ENCODE measurements at regions not wholly inside any gene's neighbourhood (a gene's known extent, or its start where the extent isn't known, plus 50 kb on each side); places are given as distances from the start of the nearest gene placed in this dataset.

DNA sequence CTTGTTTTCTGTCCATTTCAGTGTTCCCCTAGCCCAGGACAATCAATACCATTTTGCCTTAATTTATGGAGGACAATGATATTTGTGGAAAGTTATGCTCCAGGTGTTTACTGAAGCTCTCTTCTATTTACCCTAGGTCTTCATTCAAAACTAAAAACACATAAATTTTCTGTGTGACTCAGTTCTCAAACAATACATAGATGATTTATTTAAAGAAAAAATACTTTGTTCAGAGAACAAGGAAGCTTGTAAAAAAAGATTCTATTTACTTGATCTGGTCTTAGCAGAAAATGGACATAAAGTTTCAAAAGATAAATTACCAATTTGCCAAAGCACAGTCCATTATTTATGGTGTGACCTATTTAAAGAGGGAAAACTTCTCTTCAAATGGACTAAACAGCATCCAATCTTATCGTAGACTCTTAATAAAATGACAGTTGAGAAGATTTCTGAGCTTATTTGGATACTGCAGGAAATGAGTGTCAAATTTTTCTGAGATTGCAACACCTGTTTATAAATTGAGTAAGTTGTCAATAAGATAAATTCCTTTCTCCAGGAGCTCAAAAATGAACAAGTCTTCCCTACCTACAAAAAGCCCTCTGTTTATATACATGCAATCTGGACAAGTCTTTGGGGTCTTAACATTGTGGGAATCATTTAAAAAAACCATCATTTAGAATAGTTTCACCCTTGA lies 627.2 kb downstream of the PSAT1 start:
- no peak overlapping the region for H4K8ac ChIP-seq (ENCODE audit: extremely low read depth, insufficient read depth, low read length)
- POLR2A ChIA-PET (ENCODE audit: partially characterized antibody): no interaction called here
- H2BK120ac ChIP-seq (replicated peaks; ENCODE audit: low read depth, low read length): no peak overlapping the region
- H3K18ac ChIP-seq (ENCODE audit: extremely low read depth, low read length): no peak overlapping the region
- no peaks in the 10 kb centered on the region for H3K27me3 ChIP-seq (replicated peaks in 1 of 4; ENCODE audit: control insufficient read depth in 3 of 4, extremely low read depth in 1 of 4, insufficient read depth in 3 of 4, low read length in 3 of 4)
- H3K4me2 ChIP-seq (ENCODE audit: insufficient read depth in 1 of 2, low read depth in 2 of 2, low read length in 2 of 2): no peak overlapping the region
- no peak overlapping the region for H3K9ac ChIP-seq (replicated peaks in 1 of 4; ENCODE audit: extremely low read depth in 1 of 4, low read depth in 3 of 4, low read length in 3 of 4)
- DNase-seq (ENCODE audit: low read depth in 1 of 2, low spot score in 2 of 2) (no peak), FAIRE-seq (no peak)
- H4K91ac ChIP-seq (replicated peaks; ENCODE audit: insufficient read length, low read length): no peak overlapping the region
- H3K4ac ChIP-seq (replicated peaks; ENCODE audit: insufficient read length, low read depth, low read length): no peak overlapping the region
- no peak for TF ChIP-seq NANOG (IDR thresholded peaks at IDR 0.05; ENCODE audit: insufficient read depth, low read depth, low read length, poor library complexity, severe bottlenecking)
- no peak for TF ChIP-seq SUZ12 (IDR thresholded peaks at IDR 0.05; ENCODE audit: low read length)
- no peak for TF ChIP-seq MAFK (IDR thresholded peaks at IDR 0.05; ENCODE audit: low read depth, low read length)
- TF ChIP-seq CBX8 (IDR thresholded peaks at IDR 0.05; ENCODE audit: borderline replicate concordance, low read depth, low read length): no peak
- TF ChIP-seq, protein P1, sequence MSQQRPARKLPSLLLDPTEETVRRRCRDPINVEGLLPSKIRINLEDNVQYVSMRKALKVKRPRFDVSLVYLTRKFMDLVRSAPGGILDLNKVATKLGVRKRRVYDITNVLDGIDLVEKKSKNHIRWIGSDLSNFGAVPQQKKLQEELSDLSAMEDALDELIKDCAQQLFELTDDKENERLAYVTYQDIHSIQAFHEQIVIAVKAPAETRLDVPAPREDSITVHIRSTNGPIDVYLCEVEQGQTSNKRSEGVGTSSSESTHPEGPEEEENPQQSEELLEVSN (IDR thresholded peaks at IDR 0.05): no peak
- TF ChIP-seq, protein P2, sequence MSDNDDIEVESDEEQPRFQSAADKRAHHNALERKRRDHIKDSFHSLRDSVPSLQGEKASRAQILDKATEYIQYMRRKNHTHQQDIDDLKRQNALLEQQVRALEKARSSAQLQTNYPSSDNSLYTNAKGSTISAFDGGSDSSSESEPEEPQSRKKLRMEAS (IDR thresholded peaks at IDR 0.05): no peak
- H3K79me1 ChIP-seq (ENCODE audit: low read depth, low read length): no peaks in the 10 kb centered on the region
- H3K56ac ChIP-seq (replicated peaks; ENCODE audit: insufficient read length, low read depth, low read length): no peak overlapping the region
- no peaks in the 10 kb centered on the region for H3K79me2 ChIP-seq (ENCODE audit: control insufficient read depth in 1 of 2, insufficient read depth in 2 of 2, low read length in 2 of 2)
- no peaks in the 10 kb centered on the region for H3K4me1 ChIP-seq (replicated peaks in 1 of 4; ENCODE audit: control insufficient read depth in 3 of 4, insufficient read depth in 4 of 4, low read length in 3 of 4)
- no peaks in the 10 kb centered on the region for H3K23me2 ChIP-seq (ENCODE audit: low read depth, low read length)
- no peaks in the 10 kb centered on the region for H4K20me1 ChIP-seq (replicated peaks in 1 of 2; ENCODE audit: control insufficient read depth in 1 of 2, insufficient read depth in 2 of 2, low read length in 2 of 2)
- CTCF ChIA-PET (ENCODE audit: partially characterized antibody): interaction anchor here (0.8 to 1.7 kb wide), 3 partner anchors 34 to 220 kb away, joined by 4 read pairs; no protein-coding TSS in a partner anchor
- no peak overlapping the region for H2BK20ac ChIP-seq (ENCODE audit: low read length)
- no peak overlapping the region for H2AK5ac ChIP-seq (ENCODE audit: low read depth, low read length)
- no peak overlapping the region for H4K5ac ChIP-seq (ENCODE audit: insufficient read length, low read depth, low read length)
- no peak overlapping the region for H2BK5ac ChIP-seq (ENCODE audit: low read depth, low read length)
- no peak overlapping the region for H3K27ac ChIP-seq (ENCODE audit: low read depth, low read length)
- H3K36me3 ChIP-seq (ENCODE audit: control insufficient read depth in 2 of 4, insufficient read depth in 4 of 4, low read length in 3 of 4): no peaks in the 10 kb centered on the region
- no peak overlapping the region for H3K14ac ChIP-seq (ENCODE audit: insufficient read length)
- H2BK12ac ChIP-seq (ENCODE audit: low read depth, low read length): no peak overlapping the region
- no peak overlapping the region for H2BK15ac ChIP-seq (ENCODE audit: low read length)
- no peak overlapping the region for H3K23ac ChIP-seq (ENCODE audit: insufficient read length)
- H2AFZ ChIP-seq (ENCODE audit: low read length): no peak overlapping the region
- H3K9me3 ChIP-seq (ENCODE audit: insufficient read depth in 2 of 2, low read depth in 1 of 2, low read length in 1 of 2): no peaks in the 10 kb centered on the region
- H3K4me3 ChIP-seq (ENCODE audit: extremely low read depth in 1 of 4, insufficient read depth in 2 of 4, low read depth in 3 of 4, low read length in 4 of 4): no peak overlapping the region
- 100% methylated on average over 1 of the region's 1 CpG; no CpG with 5 or more reads in 1 of the 2 experiments for WGBS, 2 experiments (ENCODE audit: extremely low coverage in 1 of 2, insufficient coverage in 1 of 2, insufficient read length in 1 of 2, insufficient replicate concordance in 2 of 2, low coverage in 1 of 2, low lambda C conversion rate in 2 of 2, missing lambda C conversion rate in 1 of 2)
